ENCODE measurements at regions not wholly inside any gene's neighbourhood (a gene's known extent, or its start where the extent isn't known, plus 50 kb on each side); places are given as distances from the start of the nearest gene placed in this dataset.

- DNase-seq (ENCODE audit: low read depth in 2 of 2): no peak
Observed at GRCh38 chr18:78768221-78768620, 211.4 kb upstream of the SALL3 start.

DNA sequence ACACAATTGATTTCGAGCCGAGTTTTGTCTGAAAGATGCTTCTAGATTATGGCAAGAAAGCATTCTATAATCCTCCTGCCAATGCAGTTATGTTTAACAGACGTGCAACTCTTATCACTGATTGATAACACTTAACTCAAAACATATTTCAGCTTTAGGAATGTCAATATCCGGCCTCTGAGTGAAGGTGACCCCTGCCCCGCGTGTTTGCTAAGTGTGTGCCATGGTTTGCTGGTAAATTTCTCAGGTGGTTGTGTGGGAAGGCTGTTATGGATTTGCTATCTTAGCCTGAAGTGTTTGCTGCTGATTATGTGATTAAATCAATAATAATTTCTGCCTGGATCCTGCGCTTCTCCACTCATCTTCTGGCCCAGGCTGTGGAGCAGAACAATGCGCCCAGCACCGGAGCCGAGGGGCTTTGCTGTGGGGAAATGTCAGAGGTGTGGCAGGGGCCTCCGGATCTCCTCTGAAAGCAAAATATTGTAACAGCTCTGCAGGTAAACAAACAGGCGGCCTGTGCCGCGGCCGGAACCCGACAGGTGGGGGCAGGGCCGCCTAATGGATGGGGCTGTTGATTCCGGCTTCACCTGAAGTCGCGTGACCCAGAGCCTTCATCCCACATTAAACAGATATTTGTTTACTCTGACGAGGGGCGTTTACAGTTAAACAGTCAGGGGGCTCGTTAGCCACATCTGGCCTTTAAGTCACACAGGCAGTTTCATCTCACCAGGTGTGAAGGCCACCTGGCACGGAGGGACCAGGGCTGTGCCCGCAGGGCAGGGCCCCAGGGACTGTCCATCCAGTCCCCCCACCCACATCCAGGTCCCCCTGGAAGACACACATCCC lies 210.7 kb upstream of the SALL3 start:
- DNase-seq (ENCODE audit: low read depth in 2 of 2): no peak

GRCh38 chr18:78769502-78770105 lies 210.0 kb upstream of the SALL3 start:
- no peak for DNase-seq (ENCODE audit: low read depth in 2 of 2)

DNA sequence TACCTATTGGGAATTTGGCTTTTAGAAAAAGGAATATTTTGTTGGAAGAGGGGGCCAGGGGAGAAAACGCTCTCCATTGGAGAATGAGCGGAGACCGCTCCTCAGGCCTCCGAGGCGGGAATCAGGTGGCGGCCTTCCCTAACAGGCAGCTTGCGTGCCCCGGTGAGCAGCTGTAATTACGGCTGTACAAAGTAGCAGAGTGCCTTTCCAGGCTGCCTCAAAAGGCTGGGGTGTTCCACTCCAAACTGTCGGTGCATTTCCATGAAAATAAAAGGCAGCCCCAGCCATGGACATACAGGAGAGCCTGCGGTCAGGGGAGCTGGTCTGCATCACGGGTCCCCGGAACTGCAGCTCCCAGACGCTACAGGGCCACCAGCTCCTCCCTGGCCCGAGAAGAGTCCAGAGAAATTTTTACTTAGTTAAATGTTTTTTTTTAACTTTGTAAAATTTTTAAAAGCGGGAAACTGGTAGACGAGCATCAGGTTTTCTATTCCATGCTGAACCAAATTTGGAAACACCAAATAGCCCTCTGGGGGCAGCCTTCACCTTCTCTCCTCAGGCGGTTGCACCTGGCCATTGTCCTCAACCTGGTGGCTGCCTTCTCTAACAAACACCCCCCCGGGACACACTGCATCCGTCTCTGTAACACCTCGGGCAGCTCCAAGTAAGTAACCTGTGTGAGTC lies 209.3 kb upstream of the SALL3 start:
- no peak for DNase-seq (ENCODE audit: low read depth in 2 of 2)

DNA sequence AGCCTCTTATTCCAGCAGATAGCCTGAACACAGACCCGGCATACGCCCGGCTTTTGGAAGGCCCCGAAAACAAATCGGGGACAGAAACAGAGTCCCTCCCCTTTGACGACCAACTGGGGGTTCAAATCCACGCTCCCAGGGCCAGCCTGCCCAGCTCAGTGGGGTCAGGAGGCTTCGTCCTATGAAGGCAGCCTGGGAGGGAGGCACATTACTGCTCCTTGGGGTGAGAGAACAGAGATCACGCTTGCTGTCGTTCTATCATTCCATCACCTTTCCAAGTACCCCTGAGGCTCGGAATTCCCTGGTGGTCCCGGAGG lies 208.8 kb upstream of the SALL3 start:
- no peak for DNase-seq (ENCODE audit: low read depth in 2 of 2)

GRCh38 chr18:78771496-78772359 lies 207.9 kb upstream of the SALL3 start:
- no peak for DNase-seq (ENCODE audit: low read depth in 2 of 2)

DNA sequence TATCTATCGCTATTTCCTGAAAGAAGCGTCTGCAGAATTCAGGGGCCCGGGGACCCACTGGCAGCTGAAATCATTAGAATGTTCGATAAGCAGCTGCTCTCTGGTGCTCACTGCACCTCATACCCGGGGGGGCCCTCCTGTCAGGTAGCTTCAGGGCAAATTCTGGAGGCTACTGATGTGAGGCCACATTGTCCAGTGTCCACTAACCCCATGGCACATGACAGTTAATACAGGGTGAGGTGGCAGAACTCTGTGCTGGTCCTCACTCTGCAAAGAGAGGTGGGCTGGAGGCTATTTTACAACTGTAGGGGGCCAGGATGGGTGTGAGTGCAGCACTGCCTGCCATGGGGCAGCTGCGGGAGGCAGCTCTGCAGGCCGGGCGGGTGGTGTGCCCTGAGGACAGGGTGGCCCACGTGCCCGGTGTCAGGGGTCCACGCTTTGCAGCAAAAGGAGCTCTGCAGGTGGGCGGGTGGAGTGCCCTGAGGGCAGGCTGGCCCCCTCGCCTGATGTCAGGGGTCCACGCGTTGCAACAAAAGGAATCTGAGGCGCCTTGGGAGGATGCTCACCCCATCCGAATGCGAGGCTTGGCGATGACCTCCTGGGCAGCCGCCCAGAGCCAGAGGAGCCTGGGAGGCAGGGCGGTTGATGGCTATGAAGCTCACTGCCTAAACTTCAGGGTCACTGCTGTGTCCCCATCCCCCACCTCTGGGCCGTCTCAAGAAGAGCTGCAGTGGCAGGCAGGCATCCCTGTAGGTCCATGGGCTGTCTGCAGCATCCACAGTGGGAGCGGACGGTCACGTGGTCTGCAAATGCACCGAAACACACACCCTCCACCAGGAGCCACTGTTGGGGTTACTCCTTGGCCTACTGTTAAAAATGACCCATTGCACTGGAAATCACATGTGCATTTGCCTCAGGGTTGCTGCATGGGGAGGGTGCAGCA lies 207.0 kb upstream of the SALL3 start:
- no peak for DNase-seq (ENCODE audit: low read depth in 2 of 2)

DNA sequence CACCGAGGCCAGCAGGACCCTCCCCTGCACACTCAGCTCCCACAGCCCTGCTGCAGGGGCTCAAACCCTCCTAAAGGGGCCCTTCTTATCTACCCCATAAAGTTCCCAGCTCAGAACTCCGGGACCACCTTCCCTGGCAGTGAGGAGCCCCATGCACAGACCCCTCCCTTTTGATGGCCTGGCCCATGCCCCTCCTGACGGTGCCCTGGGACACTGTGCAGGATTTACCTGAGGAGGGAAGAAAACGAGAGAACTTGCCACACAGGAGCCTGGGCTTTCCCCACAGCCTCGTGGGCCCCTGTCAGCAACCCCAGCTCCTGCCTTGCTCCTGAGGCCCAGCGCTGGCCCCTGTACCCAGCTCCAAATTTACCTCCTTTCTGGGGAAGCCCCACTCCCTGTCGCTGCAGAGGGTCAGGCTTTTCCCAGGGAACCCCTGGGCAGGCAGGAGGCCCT lies 206.3 kb upstream of the SALL3 start:
- no peak for DNase-seq (ENCODE audit: low read depth in 2 of 2)

DNA sequence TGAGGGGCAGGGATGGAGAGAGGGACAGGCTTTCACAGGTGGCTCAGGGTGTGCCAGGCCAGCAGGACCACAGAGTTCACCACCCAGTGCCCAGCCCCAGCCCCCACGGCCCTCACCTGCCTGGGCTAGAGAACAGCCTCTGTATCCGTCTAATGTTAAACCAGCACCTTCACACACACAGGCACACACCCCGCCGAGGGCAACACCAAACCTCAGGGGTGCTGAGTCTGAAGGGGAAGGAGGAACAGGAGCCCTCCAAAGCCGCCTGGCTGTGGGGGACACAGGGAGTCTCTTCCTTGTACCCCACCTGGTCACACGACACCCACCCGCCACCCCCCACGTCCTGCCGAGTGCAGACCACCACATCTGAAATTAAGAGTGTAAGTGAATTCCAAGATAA lies 205.8 kb upstream of the SALL3 start:
- no peak for DNase-seq (ENCODE audit: low read depth in 2 of 2)

DNA sequence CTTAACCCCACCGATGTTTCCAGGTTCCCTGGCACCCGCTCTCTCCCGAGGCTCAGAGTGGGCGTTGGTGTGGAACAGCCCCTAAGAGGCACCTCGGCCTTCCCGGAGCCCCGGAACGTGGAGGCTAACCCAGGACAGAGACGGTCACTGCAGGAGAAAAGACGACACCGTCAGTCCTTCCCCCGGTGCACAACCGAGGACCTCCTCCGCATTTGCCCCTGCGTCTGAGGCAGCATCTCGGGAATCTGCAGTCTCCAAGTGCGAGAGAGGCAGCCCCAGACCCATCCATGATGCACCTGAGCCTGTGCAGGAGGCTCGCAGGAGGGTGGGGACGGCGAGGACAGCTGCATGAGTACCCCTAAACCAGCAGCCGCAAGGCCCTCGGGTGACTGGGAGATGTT lies 204.9 kb upstream of the SALL3 start:
- DNase-seq (ENCODE audit: low read depth in 2 of 2): no peak

GRCh38 chr18:78776151-78776550 lies 203.5 kb upstream of the SALL3 start:
- no peak for DNase-seq (ENCODE audit: low read depth in 2 of 2)

DNA sequence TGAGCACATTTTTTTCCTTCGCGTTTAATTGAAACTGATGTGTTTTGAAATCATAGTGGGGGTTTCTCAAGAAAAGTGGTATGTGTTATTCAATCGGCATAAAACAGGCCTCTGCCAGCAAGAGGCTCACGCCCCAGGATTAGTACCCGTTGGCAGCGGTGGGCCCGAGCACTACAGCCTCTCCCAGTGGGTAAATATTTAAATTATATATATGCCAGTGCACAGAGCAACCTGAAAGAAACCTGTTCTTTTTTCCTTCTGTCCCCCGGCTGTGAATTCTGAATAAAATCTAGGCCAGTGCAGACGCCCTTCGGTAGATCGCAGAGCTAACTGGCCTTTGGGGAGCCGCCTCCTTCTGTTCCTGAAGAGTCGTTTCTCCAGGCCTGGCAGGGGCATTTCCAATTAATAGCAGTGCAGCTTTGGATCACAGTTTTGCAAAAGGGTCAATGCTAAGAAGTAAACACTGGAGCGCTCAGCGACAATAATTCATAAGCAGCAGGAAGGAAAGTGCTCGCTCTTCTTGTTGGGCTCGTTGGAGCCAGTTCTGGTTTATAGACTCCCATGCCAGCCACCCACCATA lies 202.8 kb upstream of the SALL3 start:
- DNase-seq (ENCODE audit: low read depth in 2 of 2): no peak

- DNase-seq (ENCODE audit: low read depth in 2 of 2): no peak
Observed at GRCh38 chr18:78777992-78778391, 201.6 kb upstream of the SALL3 start.

- DNase-seq (ENCODE audit: low read depth in 2 of 2): no peak
Observed at GRCh38 chr18:78778651-78779050, 201.0 kb upstream of the SALL3 start.

DNA sequence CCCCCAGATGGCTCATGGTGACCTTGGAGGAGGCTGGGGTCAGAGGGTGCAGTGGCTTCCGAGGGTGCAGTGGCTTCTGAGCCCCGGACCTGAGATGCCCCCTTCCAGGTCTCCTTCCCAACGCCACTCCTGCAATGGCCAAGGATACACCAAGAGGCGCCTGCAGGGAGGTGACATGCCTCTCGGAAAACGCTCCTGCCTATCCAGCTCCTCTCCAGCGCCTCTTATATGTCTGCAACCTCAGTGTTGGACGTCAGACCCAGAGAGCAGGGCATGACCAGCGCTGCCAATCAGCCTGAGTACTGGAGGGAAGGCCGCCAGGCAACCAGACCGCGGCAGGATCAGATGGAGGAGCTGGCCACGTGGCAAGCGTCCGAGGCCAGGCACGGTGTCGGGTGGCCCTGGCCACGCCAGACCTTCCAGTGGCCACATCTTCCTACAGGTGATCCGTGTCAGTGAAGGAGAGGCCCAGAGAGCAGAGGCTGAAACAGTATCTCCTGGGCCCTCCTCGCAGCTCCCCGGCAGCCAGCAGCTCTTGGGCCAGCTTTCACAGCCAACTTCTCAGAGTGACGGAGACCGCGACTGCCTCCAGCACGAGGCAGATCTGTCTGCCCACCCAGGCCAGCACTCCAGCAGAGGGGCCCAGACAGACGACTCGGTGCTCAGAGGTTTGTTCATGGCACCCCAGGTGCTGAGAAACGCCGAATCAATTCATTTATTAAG lies 199.5 kb upstream of the SALL3 start:
- DNase-seq (ENCODE audit: low read depth in 2 of 2): no peak

DNA sequence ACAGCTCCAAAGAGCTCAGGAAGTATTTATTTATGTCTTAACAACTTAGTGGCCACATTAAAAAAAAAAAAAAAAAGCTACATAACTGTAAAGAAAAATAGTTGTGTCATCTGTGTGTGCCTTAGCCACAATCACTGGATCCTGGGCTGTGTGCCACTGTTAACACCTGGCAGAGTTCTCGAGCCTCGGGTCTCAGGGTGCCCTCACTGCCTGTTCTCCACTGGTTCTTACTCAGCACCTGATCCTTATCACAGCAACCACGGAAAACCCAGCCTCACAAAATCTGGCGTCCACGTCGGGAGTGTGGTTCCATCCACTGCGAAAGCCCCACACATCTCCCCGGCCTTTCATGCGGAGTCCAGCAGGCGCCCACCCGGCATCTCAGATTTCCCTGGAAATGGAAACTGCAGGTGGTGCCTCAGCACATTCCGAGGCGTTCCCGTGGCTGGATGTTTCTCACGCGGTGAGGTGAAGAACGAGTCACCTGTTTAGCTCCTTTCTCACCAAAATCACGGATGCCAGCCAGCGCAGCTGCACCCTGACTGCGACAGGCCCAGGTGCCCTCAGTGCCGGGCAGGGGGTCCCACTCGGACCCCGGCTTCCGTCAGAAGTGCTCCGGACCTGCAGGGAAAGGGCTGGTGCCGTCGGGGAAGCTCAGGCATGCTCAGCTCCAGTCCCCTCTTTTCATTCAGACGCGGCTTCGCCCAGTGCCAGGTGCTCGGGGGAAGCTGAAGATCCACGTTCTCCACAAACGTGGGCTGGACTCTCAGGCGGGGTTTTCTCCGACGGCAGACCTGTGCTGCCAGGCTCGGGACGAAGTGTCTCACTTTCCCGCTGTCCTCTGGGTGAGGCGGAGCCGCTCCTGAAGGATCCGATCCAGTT lies 198.7 kb upstream of the SALL3 start:
- DNase-seq (ENCODE audit: low read depth in 2 of 2): no peak

DNA sequence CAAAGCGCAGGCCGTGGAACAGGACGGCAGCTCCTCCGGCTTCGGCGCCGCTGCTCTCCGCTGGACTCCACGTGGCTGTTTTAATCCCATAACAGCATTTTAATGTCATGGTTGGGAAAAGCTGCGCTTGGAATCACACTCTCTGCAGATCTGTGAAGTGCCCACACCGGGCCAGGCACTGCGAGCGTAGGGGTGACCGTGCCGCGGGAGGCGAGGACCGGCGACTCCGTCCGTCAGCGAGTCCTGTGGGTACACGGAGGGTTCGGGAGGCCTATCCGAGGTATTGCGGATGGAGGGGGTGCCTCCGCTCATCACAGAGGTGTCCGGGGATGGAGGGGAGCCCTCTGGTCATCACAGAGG lies 198.0 kb upstream of the SALL3 start:
- no peak for DNase-seq (ENCODE audit: low read depth in 2 of 2)

DNA sequence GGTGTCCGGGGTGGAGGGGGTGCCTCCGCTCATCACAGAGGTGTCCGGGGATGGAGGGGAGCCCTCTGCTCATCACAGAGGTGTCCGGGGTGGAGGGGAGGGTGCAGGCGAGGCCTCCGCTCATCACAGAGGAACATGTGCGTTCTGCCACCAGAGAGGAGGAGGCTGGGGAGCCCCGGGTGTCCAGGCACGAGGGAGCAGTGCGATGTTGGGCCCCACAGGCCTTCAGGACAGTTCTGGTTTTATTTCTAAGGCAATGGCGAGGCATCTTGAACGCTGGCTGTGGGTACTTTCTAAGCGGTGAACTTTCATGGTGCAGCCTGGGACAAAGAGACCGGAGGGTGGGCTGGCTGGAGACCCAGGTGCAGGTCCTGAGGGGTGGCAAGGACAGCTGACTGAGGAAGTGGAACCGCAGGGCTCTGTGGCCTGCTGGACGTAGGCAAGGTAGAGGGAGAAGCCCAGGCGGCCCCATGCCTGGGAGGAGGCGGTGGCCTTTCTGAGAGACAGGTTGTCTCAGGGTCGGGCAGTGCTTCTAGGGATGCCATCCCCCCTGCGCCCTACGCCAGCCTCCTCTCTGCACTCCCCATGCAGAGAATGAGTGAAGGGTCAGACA lies 196.6 kb upstream of the SALL3 start:
- no peak for DNase-seq (ENCODE audit: low read depth in 2 of 2)

DNA sequence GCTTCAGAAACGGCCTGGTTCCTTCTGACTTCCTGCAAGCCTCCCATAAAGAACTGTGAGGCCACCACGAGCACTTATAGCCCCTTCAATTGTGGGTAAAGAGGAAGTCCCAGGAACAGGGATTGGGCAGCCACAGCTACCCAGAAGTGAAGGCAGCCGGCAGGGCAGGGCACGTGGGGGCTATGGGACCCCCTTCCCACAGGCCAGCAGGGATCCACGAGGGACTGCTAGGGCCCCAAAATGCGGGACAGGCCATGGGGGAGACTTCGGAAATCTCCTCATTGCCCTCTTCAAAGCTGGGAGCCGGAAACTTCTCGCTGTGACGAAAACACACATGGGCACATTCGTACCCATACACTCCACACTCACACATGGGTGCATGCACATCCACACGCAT lies 196.1 kb upstream of the SALL3 start:
- DNase-seq (ENCODE audit: low read depth in 2 of 2): no peak

All from stimulated activated CD8-positive, alpha-beta memory T cell treated with anti-CD3 and anti-CD28 coated beads, Interleukin-7, amount 100 ng/mL, for 4 hours (primary cell).